ENCODE measurements at regions not wholly inside any gene's neighbourhood (a gene's known extent, or its start where the extent isn't known, plus 50 kb on each side); places are given as distances from the start of the nearest gene placed in this dataset.
A peak's percentile ranks its signal among the peaks of the same experiment; 100 is the strongest.

DNA sequence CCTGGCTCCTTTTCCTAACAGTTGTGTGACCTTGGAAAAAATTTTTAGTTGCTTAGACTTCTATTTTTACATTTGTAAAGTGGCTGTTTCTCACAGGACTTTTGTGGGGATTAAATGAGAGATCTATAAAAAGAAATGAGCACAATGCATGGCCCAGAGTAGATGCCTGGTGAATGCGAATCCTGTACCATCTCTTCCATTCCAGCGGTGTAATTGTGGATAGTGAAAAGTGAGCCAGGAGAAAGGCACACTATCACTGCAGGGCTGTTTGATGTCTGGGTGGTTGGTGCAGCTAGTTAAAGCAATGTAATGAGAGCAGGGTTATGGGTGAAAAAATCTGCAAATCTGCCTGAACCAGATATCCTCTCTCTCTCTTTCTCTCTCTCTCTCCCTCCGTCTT lies 347.5 kb upstream of the CITED2 start (continued):
- TF ChIP-seq, protein P1, sequence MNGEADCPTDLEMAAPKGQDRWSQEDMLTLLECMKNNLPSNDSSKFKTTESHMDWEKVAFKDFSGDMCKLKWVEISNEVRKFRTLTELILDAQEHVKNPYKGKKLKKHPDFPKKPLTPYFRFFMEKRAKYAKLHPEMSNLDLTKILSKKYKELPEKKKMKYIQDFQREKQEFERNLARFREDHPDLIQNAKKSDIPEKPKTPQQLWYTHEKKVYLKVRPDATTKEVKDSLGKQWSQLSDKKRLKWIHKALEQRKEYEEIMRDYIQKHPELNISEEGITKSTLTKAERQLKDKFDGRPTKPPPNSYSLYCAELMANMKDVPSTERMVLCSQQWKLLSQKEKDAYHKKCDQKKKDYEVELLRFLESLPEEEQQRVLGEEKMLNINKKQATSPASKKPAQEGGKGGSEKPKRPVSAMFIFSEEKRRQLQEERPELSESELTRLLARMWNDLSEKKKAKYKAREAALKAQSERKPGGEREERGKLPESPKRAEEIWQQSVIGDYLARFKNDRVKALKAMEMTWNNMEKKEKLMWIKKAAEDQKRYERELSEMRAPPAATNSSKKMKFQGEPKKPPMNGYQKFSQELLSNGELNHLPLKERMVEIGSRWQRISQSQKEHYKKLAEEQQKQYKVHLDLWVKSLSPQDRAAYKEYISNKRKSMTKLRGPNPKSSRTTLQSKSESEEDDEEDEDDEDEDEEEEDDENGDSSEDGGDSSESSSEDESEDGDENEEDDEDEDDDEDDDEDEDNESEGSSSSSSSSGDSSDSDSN (IDR thresholded peaks at IDR 0.05; ENCODE audit: borderline replicate concordance in 1 of 2, low read depth in 2 of 2, low read length in 2 of 2) = no peak
- TF ChIP-seq TAF9B (IDR thresholded peaks at IDR 0.05; ENCODE audit: partially characterized antibody) = no peak
- no peak for TF ChIP-seq ZNF347 (CRISPR knock-in tag; IDR thresholded peaks at IDR 0.05; ENCODE audit: low read depth)
- no peak for TF ChIP-seq ZNF431 (CRISPR knock-in tag; IDR thresholded peaks at IDR 0.05)
- no peak for TF ChIP-seq KLF16 (IDR thresholded peaks at IDR 0.05)
- TF ChIP-seq ELF1 (tag; IDR thresholded peaks at IDR 0.05) = no peak
- TF ChIP-seq TEAD4 (IDR thresholded peaks at IDR 0.05; ENCODE audit: low read length) = no peak
- TF ChIP-seq TEAD4 (CRISPR knock-in tag; IDR thresholded peaks at IDR 0.05; ENCODE audit: borderline replicate concordance) = no peak
- no peak for TF ChIP-seq RBM34 (IDR thresholded peaks at IDR 0.05; ENCODE audit: borderline replicate concordance, insufficient read depth, low read length)

DNA sequence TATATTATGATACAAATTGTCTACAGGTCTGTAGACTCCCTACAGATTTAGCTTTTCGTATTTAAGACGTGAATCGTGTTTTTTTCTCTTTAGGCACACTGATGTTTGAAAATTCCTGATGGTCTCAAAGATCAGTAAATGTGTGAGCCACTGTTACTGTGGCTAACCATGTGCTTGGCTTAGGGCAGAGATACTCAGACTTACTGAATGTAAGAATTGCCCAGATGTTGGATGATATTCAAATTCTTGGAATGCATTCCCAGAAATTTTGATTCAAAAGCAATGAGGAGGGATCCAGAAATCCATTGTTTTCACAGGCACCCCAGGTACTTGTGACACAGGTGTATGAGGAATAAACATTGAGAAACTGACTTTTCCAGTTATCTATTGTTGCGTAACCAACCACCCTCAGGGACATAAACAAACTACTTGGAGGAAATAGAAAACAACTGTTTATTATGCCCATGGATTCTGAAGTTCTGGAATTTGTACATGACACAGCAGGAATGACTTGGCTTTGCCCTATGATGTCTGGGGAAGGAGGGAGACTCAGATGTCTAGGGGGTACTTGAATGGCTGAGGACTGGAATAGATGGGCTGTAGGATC lies 339.6 kb upstream of the CITED2 start:
- H3K79me2 ChIP-seq (ENCODE audit: control insufficient read depth, insufficient read depth, low read length) = no peaks in the 10 kb centered on the region
- H3K9me1 ChIP-seq (ENCODE audit: control insufficient read depth, insufficient read depth, low read length) = no peaks in the 10 kb centered on the region
- H3K4me3 ChIP-seq = no peak overlapping the region
- H3K9ac ChIP-seq (ENCODE audit: insufficient read depth in 1 of 2, low read depth in 2 of 2, low read length in 2 of 2) = no peak overlapping the region
- H3K9me3 ChIP-seq (replicated peaks; ENCODE audit: control insufficient read depth, insufficient read depth, low read depth, low read length) = no peaks in the 10 kb centered on the region
- no peak overlapping the region for H3K4me2 ChIP-seq (ENCODE audit: insufficient read depth, low read length)
- 40% methylated on average over 4 of the region's 4 CpGs for WGBS (ENCODE audit: insufficient coverage, low coverage, missing lambda C conversion rate)
- no TSS peak for BruUV-seq (replicated peaks)
- H3K27me3 ChIP-seq (ENCODE audit: control insufficient read depth in 2 of 2, insufficient read depth in 2 of 2, low read length in 2 of 2) = no peaks in the 10 kb centered on the region
- peak overlapping the region; percentile 47; the same call in 1 of the 2 replicates for H2AFZ ChIP-seq (ENCODE audit: low read depth, low read length)
- TF ChIP-seq NFE2 (IDR thresholded peaks at IDR 0.05; ENCODE audit: low read depth) (0 out of 2 replicates have a peak, but pooled peaks have one; percentile 2), CEBPG (CRISPR knock-in tag; IDR thresholded peaks at IDR 0.05) (no peak), CEBPG (tag; conservative IDR thresholded peaks at IDR 0.05 in 1 of 2, IDR thresholded peaks at IDR 0.05 in 1 of 2) (peak; percentile 70 to 92), CEBPB (tag; IDR thresholded peaks at IDR 0.05) (peak; percentile 97)
- TF ChIP-seq, protein P2, sequence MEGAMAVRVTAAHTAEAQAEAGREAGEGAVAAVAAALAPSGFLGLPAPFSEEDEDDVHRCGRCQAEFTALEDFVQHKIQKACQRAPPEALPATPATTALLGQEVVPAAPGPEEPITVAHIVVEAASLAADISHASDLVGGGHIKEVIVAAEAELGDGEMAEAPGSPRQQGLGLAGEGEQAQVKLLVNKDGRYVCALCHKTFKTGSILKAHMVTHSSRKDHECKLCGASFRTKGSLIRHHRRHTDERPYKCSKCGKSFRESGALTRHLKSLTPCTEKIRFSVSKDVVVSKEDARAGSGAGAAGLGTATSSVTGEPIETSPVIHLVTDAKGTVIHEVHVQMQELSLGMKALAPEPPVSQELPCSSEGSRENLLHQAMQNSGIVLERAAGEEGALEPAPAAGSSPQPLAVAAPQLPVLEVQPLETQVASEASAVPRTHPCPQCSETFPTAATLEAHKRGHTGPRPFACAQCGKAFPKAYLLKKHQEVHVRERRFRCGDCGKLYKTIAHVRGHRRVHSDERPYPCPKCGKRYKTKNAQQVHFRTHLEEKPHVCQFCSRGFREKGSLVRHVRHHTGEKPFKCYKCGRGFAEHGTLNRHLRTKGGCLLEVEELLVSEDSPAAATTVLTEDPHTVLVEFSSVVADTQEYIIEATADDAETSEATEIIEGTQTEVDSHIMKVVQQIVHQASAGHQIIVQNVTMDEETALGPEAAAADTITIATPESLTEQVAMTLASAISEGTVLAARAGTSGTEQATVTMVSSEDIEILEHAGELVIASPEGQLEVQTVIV (CRISPR knock-in tag; IDR thresholded peaks at IDR 0.05; ENCODE audit: borderline replicate concordance) = no peak
- H3K4me1 ChIP-seq (replicated peaks in 1 of 2; ENCODE audit: control insufficient read depth in 2 of 2, insufficient read depth in 2 of 2, low read length in 2 of 2) = peaks cover 0 to 2% of the 10 kb centered on the region in 2 experiments; a peak in 4 of 5 replicates
- intact Hi-C loops (cut with micrococcal nuclease) (no loop called here), in situ Hi-C loops (cut with MboI) (no loop called here)
- H3K27ac ChIP-seq (ENCODE audit: extremely low read depth, low read depth, low read length) = no peak overlapping the region
- no peak for FAIRE-seq
- H3K36me3 ChIP-seq (ENCODE audit: control insufficient read depth, insufficient read depth, low read length) = no peaks in the 10 kb centered on the region
- ChIA-PET POLR2A (no interaction called here), CTCF (ENCODE audit: low intra/inter-chr PET ratio) (no interaction called here)
- H4K20me1 ChIP-seq (replicated peaks; ENCODE audit: control insufficient read depth, insufficient read depth, low read length) = no peaks in the 10 kb centered on the region
- no peak for DNase-seq (ENCODE audit: extremely low read depth in 1 of 4, low spot score in 3 of 4)
- ATAC-seq = no peak; the same call in 2 of the 3 replicates

Data from K562 (cell line).